GM19438 (cell line): ENCODE measurements at regions not wholly inside any gene's neighbourhood (a gene's known extent, or its start where the extent isn't known, plus 50 kb on each side); places are given as distances from the start of the nearest gene placed in this dataset.

Experiments
- ATAC-seq: cut with Tn5 transposase; IDR thresholded peaks from one replicate; pipeline ENCODE4 v1.9.1; 2021; ENCODE audit warnings: low read depth; ENCODE audit not compliant: unreplicated experiment

DNA sequence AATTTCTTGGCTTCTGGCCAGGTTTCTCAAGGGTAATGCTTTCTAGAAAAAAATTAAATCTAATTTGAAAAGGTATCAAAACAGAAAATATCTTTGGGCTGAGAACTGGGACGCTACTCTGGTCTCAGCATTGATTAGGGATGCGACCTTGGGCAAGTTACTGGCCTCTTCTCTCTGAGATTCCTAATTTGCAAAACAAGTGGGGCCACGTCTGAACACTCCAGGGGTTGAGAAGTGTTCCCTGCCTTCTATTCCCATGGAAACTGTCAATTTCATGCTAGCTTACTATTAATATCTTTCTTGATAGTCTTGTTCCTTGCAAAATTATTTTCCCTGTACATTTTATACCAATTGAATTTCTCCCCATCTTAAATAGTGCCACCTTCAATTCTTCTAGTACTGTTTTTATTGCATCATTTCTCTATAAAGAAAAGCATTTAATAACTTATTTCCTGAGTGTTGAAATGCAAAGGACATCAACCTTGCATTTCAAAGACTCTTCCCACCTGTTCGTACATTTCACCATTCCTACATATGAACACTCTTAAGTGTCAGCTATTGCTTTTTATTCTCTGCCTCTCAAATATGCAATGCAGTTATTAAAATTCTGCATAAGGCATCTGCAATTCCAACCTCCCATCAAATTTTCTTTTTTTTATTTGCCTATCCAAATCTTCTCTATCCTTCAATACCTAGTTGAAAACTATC is 118.3 kb upstream of the DSEL start:
- no peak for ATAC-seq

- ATAC-seq, result no peak
Measured at GRCh38 chr18:67633939-67634338, 117.4 kb upstream of the DSEL start.

DNA sequence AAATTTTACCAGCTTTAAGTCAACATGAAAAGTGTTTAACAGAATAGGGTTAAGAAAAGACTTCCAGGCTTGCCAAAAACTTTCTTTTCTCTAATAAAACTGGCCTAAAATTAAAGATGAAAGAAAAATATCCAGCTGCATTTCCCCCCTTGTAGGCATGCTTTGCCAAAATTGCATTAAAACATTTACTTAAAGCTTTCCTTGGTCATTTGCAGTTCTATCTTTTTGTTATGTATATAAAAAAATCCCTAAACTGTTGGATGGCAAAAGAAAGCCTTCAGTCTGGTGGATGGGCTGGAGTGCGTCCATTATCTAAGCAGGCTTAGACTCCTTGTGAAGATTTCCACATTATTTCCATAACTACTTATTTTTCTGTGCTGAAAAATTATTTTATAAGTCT is 105.4 kb upstream of the DSEL start:
- ATAC-seq, result no peak

DNA sequence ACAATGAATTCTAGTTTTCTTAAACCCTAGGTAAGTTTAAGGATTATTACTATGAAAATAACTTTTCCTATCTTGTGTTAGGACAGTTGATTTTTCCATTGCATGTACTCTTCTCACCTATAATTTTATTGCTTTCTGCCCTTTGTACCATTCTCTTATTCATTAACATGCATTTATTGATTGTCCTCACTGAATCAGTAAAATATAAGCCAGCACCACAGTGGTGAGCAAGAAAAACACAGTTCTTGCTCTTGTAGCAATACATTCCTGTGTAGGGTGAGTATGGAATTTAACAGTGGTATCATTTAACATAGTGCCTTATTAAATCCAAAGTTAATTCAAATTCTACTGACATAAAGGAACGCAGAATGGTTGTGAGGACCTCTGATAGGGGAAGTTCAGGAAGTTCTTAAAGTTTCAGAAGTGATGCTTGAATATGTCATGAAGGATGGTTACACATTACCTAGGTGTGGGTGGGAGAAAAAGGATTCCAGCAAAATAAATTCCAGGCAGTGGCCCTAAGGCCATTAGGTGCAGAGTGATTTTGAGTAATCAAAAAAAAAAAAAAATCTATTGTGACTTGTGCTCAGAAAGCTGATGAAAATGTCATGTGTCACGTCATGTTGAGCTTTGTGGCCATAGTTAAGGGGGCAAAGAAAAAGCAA is 104.7 kb upstream of the DSEL start:
- ATAC-seq, result no peak

DNA sequence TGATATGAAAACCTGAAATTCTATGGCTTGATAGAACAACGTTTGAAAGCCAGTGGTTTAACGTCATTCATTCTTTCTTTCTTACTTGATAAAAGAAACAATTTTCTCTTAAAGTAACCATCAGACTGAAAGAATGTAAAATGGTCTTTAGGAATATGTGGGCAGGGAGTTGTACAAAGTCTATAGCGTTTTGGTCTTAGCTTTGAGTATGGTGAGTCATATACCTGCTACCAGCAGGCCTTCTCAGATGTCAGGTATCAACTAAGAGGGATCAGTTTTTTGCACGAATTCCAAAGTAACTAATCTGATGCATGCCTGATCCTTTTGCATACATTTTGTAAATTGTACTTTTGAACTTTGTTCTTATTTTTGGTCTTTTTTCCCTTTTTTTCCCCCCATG is 101.5 kb upstream of the DSEL start:
- ATAC-seq, result no peak

- ATAC-seq, result no peak
Measured at GRCh38 chr18:67615876-67616275, 99.4 kb upstream of the DSEL start.

DNA sequence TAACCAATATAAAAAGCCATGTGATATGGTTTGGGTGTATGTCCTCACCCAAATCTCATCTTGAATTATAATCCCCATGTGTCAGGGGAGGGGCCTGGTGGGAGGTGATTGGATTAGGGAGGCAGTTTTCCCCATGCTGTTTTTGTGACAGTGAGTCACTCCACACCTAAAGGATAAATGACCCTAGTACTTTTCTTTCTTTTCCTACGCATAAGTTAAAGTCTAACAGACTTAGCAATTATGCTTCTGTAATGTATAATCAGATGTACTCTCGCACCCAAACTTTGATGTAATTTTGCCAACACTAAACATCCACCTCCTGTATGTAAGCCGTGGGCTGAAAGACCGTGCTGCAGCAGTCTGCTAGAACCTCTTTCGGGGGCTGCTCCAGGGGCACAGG is 97.2 kb upstream of the DSEL start:
- ATAC-seq, result no peak

DNA sequence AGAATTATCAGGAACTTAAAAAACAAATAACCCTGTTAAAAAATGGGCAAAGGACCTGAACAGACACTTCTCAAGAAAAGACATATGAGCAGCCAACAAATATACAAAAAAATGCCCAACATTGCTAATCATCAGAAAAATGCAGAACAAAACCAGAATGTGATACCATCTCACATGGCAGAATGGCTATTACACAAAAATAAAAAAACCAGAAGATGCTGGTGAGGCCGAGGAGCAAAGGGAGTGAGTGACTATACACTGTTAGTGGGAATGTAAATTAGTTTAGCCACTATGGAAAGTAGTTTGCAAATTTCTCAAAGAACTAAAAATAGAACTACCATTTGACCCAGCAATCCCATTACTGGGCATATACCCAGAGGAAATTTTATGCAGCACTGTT is 95.8 kb upstream of the DSEL start:
- ATAC-seq, result no peak

GRCh38 chr18:67608615-67609273 is 92.2 kb upstream of the DSEL start:
- ATAC-seq, result no peak

GRCh38 chr18:67608191-67608590 is 91.7 kb upstream of the DSEL start:
- ATAC-seq, result no peak

GRCh38 chr18:67600181-67601180 is 84.0 kb upstream of the DSEL start:
- no peak for ATAC-seq

- ATAC-seq, result no peak
Measured at GRCh38 chr18:67599277-67599676, 82.8 kb upstream of the DSEL start.

GRCh38 chr18:67597759-67598158 is 81.2 kb upstream of the DSEL start:
- no peak for ATAC-seq

- ATAC-seq, result no peak
Measured at GRCh38 chr18:67596003-67596402, 79.5 kb upstream of the DSEL start.

- no peak for ATAC-seq
Measured at GRCh38 chr18:67590571-67591141, 74.1 kb upstream of the DSEL start.

DNA sequence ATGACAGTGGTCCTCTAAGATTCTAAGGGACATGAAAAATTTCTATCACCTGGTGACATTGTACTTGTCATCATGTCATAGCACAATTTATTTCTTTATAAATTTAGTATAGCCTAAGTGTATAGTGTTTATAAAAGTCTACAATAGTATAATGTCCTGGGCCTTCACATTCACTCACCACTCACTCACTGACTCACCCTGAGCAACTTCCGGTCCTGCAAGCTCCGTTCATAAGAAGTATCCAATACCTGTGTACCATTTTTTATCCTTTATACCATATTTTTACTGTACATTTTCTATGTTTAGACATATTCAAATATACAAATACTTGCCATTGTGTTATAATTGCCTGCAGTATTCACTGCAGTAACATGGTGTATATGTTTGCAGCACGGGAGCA is 72.8 kb upstream of the DSEL start:
- no peak for ATAC-seq

DNA sequence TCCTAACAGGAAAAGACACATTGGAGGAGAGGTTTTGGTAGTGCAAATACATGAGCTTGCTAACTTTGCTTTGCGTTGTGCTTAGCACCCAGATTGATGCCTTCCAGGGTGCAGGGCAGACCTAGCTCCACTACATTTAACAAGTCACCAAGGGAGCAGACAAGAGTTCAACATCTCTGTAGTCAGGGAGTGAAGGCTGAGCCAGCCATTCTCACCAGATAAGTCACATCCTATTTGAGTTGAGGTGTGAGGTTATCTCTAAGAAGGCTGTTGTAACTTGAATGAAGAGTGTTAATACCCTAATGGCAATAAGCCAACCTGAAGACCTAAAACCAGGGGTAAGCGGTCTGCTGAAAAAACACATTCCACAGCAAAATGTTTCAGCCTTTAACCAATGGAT is 69.6 kb upstream of the DSEL start:
- no peak for ATAC-seq

DNA sequence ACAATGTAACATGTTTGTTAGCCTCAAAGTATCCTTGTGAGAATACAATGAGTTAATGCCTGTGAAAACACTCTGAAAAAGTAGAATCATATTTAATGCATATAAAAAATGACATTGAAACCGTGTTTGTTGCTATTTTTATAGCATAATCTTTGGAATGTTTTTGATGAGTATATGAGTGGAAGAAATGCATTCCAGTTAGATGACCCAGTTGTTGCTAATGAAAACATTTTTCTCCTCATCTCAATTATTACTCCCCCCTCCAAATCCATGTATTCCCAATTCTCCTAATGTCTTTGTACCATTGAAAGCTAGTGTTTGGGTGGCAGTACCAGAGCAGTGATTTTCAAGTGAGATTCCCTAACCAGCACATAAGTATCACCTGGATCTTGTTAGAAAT is 67.1 kb upstream of the DSEL start:
- ATAC-seq, result no peak

DNA sequence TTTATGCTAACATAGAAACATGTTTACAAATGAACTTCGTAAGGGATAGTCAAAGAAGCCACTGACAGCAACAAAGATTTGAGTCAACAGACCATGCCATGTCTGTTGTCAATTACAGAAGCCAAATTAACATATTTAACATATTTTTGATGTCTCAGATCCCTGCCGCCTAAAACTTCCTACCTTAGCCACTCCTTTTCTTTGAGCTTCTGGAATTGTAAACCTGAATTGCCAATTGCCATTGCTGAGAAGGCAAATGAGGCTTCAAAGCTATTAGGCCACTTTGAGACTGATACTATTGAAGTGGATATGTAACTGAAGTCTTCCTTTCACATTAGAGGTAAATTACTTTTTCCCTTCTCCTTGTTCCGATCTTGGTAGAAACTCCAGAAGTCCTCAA is 66.0 kb upstream of the DSEL start:
- ATAC-seq, result no peak

- ATAC-seq, result no peak
Measured at GRCh38 chr18:67581178-67581577, 64.7 kb upstream of the DSEL start.
